ENCODE measurements at regions not wholly inside any gene's neighbourhood (a gene's known extent, or its start where the extent isn't known, plus 50 kb on each side); places are given as distances from the start of the nearest gene placed in this dataset.

DNA sequence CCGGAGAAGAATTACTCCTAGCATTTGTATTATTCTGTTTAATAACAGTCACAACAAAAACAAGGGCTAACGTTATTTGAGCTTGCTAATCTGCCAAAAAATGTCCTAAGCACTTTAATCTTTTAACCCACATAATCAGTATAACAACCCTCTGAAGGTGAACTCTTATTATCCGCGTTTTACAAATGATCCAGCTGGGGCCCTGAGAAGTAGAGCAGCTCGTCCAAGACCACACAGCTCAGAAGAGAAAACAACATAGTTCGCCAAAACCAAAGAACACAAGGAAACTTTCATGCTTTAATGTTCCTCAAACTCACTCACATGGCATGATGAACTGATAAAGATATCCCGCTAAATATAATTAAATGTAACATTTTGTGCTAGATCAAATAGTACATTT is 159.7 kb upstream of the ZNF236 start:
- DNase-seq (ENCODE audit: low spot score) (no peak), ATAC-seq (ENCODE audit: low FRiP score) (no peak)

DNA sequence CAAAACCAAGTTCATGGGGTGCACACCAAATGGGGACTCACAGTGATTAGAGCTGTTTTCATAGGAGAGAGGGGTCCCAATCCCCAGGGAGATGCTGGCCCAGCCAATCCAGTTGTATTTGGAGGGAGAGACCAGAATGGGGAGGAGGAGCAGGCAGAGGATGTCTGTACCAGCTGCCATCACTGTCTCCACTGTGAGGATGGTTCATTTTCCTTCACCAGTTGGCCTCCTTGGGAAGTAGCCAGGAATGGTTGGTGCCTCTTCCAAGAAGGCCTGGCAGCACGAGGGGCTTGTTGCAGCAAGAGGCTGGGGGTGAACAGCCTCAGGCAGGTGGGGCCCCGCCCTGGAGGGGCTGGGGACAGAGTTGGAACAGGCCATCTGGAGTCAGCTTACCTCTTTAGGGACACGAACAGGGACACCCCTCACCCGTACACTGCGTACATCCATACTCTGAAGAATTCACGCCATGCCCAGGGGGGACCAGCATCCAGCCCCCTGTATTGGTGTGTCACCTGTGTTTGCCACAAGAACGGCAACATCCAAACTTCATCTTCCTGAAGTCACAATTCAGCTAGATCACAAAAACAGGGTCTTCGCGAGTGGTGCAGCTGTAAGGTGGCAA is 161.7 kb upstream of the ZNF236 start:
- TF ChIP-seq, protein P1, sequence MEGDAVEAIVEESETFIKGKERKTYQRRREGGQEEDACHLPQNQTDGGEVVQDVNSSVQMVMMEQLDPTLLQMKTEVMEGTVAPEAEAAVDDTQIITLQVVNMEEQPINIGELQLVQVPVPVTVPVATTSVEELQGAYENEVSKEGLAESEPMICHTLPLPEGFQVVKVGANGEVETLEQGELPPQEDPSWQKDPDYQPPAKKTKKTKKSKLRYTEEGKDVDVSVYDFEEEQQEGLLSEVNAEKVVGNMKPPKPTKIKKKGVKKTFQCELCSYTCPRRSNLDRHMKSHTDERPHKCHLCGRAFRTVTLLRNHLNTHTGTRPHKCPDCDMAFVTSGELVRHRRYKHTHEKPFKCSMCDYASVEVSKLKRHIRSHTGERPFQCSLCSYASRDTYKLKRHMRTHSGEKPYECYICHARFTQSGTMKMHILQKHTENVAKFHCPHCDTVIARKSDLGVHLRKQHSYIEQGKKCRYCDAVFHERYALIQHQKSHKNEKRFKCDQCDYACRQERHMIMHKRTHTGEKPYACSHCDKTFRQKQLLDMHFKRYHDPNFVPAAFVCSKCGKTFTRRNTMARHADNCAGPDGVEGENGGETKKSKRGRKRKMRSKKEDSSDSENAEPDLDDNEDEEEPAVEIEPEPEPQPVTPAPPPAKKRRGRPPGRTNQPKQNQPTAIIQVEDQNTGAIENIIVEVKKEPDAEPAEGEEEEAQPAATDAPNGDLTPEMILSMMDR (IDR thresholded peaks at IDR 0.05) = no peak
- DNase-seq (ENCODE audit: low spot score) = no peak
- no peak for ATAC-seq (ENCODE audit: low FRiP score)

More for the DNA sequence above, 159.7 kb upstream of the ZNF236 start:
- TF ChIP-seq, protein P1 (IDR thresholded peaks at IDR 0.05) = no peak

DNA sequence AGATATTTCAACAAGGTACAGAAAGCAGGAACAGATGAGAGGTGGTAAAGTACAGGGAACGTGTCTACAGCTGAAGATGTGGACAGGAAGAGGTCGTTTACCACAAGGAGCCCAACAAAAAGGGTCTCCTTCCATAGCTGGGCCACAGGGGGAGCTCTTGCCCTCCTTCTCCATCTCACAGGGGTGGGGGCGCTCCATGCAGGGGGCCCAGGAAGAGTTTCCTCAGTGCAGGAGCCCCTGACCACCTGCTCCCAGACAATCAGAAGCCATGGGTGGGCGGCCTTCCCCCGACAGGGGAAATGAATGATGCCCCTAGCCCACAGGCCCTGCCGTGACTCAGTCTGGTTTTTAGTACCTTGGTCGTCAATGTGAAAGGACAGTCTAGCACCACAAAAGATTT is 163.6 kb upstream of the ZNF516 start:
- TF ChIP-seq, protein P1 (IDR thresholded peaks at IDR 0.05) = no peak
- ATAC-seq (ENCODE audit: low FRiP score) (no peak), DNase-seq (ENCODE audit: low spot score) (no peak)

DNA sequence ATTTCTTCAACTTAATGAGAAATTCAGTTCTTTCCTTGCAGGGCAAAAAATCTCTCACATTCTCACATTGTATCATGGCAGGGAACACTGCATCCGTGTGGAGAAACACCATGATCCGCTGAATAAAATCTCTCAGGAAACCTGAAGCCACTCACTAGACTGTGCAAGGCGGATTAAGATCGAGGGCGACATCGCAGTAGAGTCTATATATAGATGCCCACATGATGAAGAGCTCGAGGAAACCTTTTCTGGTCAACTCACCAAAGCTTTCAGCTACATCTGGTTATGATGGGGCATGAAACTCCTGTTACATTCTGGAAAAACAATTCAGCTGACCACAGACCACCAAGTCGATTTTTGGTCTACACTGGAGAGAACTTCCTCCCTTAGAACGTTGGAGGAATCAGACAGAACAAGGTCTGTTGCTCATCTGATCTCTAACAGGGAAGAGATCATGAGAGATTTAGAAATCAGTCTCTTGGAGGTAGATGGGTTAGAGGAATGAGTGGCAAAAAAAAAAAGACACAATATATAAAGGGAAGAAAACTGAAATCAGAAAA is 162.9 kb upstream of the ZNF516 start:
- TF ChIP-seq, protein P1 (IDR thresholded peaks at IDR 0.05) = no peak
- ATAC-seq (ENCODE audit: low FRiP score) = no peak
- no peak for DNase-seq (ENCODE audit: low spot score)

DNA sequence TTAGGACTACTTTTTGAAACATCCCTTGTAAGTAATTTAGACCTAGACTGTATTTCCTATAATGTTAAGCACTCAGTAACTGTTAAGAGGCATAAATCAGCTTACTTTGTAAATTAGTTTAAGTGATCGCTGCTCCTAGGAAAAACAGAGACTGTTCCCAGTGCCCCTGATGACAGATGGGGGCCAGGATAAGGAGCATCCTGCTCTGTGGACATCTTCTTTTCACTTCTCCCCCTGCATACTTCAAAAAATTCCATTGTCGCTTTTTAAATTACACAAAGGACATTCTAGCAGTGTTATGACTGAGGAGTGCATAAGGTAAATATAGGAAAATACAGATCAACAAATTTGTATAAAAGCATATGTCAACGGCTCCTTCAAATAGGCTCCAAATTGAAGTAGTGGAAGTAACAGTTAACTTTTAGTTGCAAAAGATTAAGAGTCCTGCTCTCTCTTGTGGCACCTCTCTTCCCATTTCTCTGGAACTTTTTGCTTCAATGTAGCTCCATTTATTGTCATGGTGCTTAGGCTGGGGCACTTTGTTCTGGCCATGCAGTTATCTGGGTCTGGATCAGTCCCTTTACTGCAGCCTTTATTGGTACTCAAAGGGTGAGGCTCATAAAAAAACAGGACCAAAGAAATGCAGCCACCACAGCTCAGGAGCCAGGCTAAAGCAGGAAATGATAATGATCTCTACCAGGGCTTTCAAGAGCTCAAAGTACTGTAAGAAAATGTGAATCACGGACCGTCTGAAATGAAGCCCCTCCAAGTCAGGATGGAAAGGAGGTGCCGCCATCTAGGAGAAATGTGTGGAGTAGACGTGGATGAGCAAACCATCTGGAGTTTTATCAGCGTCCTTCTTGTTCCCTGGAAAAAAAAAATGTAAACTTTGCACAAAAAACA is 162.1 kb upstream of the ZNF516 start:
- no peak for DNase-seq (ENCODE audit: low spot score)
- ATAC-seq (ENCODE audit: low FRiP score) = no peak
- TF ChIP-seq, protein P1 (IDR thresholded peaks at IDR 0.05) = no peak

DNA sequence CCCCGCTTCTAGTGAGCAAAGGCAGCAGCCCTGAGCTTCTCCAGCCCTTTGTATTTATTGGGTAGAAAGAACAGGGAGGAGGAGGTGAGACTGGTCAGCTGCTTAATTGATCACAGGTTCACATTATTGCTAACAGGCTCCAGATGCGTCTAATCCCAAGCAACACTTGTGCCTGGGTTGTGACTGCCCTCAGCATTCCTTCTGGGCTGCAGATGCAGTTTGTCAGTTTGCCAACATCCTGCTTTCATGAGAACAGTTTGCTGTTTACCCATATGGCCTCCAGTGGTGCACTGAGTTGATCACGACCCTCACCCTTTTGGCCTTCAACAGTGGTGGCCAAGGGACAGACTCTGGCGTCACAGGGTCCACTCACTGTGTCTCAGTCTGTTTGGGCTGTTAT is 159.5 kb upstream of the ZNF516 start:
- TF ChIP-seq, protein P1 (IDR thresholded peaks at IDR 0.05) = no peak
- DNase-seq (ENCODE audit: low spot score) (no peak), ATAC-seq (ENCODE audit: low FRiP score) (no peak)

Data from omental fat pad (tissue), 3 donors.